Esophagus mucosa (tissue), 1 donor: ENCODE measurements at regions not wholly inside any gene's neighbourhood (a gene's known extent, or its start where the extent isn't known, plus 50 kb on each side); places are given as distances from the start of the nearest gene placed in this dataset.
"Not testable (repeated sequence)": the region's sequence is repeated elsewhere in the genome, so short reads cannot be mapped to it uniquely, and the experiment has no call there.

Experiments used
- ATAC-seq: fragments of 200-7000 bp; cut with Tn5 transposase; one replicate; pipeline ENCODE4 v1.9.1; 2020
- donor health status: DM: yes; HTN: yes; CAD: no.

GRCh38 chr20:30811885-30812671 lies 445.4 kb upstream of the DEFB115 start:
- ATAC-seq: peak; percentile 62

GRCh38 chr20:30812739-30813411 lies 444.6 kb upstream of the DEFB115 start:
- ATAC-seq: no peak

DNA sequence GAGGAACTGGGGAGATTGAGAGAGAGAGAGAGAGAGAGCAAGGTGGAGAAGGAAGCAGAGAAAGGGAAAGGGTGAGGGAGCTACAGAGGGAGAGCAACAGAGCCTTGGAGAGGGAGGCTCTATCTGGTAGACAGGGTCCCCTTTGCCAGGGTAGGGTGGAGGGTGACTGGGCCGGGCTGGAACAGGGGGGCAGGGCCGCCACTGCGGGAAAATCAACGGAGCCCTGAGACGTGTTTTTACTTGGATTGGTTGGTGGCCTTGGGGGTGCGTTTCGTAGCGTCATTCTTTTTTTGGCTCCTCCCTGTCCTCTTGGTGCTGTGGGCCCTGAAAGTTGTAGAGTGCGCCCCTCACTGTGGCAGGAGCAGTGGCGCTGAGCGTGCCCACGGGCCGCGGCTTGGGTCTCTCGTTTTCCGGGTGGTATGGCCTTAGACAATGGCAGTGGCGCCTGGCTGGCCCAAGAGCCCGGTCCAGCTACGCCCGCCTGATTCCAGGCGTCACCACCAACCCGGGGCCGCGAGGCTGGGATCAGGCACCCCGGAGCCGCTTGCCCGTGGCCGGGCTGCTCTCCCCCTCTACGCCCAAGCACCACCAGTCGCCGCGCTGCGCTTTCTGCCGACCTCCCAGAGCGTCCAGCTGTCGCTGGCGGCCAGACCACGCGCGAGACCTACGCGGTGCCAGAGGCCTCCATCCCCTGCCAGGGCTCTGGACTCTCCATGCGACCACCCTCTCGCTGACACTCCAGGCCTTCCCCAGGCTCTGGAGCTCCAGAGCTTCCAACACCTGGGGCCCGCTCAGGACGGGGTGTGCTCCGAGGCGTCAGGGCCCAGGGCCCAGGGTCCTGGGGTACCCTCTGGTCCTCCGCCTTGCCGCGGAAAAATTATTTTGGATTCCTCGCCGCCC lies 443.8 kb upstream of the DEFB115 start:
- peak; percentile 63 for ATAC-seq

DNA sequence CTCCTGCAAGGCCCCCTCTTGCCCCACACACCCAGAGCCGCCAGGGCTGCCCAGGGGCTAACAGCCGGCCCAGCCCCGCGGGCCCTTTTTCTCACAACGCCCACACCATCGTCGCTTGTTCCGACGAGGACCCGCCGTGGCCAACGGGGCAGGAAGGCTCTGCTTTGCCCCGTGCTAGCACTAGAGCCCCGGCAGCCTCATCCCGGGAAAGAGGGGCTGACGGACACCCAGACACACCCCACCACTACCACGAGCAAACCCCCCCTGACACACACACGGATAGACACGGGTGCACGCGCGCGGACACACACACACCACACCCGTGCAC lies 443.2 kb upstream of the DEFB115 start:
- ATAC-seq: peak; percentile 22

DNA sequence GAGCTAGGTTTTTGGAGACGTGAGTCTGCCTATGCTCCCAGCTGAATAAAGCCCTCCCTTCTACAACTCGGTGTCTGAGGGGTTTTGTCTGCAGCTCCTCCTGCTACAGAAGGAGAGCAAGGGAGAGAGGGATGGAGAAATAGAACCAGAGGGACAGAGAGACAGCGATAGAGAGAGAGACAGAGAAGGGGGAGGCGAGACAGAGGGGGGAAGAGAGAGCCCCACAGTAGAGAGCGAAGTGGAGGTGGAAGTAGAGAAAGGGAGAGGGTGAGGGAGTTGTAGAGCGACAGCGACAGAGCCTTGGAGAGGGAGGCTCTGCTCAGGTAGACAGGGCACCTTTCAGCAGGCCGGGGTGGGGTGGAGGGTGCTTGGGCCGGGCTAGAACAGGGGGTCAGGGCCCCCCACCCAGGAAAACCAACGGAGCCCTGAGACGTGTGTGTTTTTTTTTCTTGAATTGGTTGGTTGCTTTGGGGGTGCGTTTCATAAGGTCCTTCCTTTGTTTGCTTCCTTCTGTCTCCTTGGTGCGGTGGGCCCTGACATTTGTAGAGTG lies 442.4 kb upstream of the DEFB115 start:
- not testable (repeated sequence) for ATAC-seq

DNA sequence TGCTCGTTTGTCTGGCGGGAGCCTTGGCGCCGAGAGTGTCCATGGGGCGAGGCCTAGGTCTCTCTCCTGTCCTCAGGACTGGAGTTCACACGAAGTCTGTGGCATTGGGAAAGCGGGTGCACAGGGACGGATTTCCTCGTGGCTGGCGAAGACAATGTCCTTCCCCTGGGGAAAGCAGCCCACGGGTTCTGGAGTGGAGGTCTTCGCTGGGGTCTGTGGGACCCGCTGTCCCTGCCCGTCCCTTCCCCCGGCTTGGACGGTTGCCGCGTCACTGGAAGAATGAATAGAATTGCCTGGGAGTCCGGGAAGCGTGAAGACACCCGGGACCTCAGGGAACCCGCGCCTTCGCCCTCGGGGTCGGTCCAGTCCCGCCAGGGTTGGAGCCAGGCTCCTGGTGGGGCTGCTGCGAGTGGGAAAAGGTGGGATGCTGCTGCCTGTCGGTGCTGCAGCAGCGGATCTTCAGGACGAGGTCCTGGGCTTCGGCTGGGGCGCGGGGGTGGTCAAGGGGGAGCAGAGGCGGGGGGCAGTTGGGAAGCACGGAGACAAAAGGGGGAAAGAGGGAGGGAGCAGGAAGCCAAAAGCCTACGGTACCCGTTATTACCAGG lies 441.8 kb upstream of the DEFB115 start:
- ATAC-seq: peak; percentile 25

DNA sequence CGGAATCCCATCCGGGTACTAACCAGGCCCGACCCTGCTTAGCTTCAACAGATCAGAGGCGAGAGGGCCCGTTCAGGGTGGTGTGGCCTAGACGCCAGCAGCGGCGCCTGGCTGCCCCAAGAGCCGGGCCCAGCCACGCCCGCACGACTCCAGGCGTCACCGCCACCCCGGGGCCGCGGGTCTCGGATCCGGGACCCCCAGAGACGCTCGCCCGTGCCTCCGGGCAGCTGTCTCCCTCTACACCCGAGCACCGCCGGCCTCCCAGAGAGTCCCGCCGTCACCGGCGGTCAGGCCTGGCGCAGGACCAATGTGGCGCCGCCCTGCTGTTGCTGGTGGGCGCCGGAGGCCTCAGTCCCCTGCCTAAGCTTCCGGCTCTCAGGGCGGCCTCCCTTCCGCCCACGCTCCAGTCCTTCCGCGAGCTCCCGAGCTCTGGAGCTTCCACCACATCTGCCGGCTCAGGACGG lies 441.2 kb upstream of the DEFB115 start:
- ATAC-seq: peak; percentile 39

- not testable (repeated sequence) for ATAC-seq
These were observed 435.8 kb upstream of the DEFB115 start for GRCh38 chr20:30821615-30822014.

GRCh38 chr20:30824666-30825065 lies 432.8 kb upstream of the DEFB115 start:
- not testable (repeated sequence) for ATAC-seq

DNA sequence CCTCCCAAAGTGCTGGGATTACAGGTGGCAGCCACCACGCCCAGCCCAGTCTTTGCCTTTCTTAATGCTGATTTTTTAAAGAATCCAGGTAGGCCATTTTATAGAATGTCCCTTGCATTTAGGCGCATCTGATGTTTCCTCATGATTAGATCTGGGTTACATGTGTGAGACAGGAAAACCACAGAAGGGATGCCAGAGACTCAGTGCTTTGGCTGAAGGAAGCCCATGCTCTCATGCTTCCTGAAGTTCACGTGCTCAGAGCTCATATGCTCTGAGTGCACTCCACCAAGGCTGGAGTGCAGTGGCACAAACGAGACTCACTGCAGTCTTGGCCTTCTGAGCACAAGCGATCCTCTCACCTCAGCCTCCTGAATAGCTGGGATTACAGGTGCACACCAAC lies 411.5 kb upstream of the DEFB115 start:
- ATAC-seq: not testable (repeated sequence)

DNA sequence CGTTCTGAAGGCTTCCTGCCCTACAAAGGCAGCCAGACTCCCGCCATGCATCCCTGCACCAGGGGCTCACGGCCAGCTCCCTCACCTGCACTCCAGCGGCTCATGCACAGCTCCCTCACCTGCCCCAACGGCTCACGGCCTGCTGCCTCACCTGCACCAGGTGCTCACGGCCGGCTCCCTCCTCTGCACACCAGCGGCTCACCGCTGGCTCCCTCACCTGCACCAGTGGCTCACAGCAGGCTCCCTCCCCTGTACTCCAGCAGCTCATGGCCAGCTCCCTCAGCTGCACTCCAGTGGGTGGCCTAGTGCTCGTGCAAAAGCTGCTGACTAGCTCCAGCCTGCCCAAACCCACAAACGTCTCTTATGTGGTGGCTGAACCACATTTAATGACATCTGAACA lies 389.2 kb upstream of the DEFB115 start:
- ATAC-seq: not testable (repeated sequence)

- ATAC-seq: not testable (repeated sequence)
These were observed 386.3 kb upstream of the DEFB115 start for GRCh38 chr20:30871127-30871526.

DNA sequence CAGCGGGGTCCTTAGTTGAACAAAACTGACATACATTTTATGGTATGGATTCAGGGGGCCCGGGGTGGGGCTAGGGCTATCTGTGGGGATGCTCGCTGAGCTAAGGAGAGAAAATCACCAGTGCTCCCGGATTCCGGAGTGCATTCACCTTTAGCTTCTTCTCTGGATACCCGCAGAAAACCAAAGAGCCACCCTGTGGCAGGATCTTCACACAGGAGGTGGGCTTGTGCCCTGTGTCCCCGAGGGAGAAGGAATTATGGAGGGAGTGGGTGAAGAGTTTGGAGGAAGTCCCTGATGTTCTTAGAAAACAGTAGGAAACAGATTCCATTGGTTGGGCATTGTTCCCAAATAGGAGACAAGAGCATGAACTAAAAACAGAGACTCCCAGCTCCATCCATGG lies 385.2 kb upstream of the DEFB115 start:
- ATAC-seq: not testable (repeated sequence)

DNA sequence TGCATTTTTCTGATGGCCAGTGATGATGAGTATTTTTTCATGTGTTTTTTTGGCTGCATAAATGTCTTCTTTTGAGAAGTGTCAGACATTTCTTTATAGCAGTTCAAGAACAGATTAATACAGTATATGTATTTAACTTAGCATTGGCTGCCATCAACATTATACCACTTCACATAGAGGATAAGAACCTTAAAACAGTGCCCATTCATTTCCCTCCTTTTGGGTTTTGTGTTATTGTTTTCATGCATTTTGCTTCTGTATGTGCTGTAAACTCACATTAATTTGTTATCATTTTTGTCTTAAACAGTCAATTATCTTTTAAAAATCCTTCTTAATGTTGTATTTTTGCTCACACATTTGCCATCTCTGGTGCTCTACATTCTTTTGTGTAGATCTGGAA lies 381.6 kb upstream of the DEFB115 start:
- ATAC-seq: not testable (repeated sequence)

DNA sequence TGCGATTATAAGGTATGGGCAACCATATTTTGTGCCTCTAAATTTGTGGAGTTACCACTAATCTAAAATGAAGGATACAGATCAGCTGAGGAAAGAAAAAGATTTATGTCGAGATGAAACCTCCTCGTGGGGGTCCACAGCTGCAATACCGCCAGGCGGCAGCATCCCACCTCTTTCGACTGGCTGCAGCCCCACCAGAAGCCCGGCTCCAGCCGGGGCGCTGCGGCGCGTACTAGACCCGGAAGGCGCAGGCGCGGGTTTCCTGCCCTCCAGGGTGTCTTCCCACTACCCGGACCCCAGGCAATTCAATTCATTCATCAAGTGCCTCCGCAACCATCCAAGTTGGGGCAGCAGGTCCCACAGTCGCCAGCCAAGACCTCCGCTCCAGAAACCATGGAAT lies 366.1 kb upstream of the DEFB115 start:
- ATAC-seq: not testable (repeated sequence)

DNA sequence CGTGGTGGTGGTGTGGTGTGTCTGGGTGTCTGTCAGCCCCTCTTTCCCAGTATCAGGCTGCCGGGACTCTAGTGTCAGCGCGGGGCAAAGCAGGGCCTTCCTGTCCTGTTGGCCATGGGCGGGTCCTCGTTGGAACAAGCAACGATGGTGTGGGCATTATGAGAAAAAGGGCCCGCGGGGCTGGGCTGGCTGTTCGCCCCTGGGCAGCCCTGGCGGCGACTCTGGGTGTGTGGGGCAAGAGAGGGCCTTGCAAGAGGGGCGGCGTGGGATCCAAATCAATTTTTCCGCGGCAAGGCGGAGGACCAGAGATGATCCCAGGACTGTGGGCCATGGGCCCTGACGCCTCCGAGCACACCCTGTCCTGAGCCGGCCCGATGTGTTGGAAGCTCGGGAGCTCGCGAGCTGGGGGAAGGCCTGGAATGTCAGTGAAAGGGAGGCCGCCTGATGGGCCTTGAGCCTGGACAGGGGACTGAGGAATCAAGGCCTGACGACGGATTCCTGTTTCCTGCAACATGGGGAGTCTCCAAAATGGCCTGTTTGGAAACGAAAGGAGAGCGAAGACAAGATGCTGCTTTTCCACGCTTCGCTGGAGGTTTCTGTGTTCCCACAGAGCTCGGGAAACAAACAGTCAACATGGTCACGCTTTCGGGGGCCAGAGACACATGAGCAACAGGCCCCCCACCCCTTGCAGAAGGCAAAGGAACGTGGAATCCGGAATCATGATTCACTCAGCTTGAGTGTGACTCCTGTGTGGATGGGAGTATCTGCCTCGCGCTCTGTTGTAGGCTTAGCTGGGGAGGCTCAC lies 364.7 kb upstream of the DEFB115 start:
- no peak for ATAC-seq

GRCh38 chr20:30893346-30894314 lies 363.8 kb upstream of the DEFB115 start:
- ATAC-seq: not testable (repeated sequence)

- not testable (repeated sequence) for ATAC-seq
These were observed 362.6 kb upstream of the DEFB115 start for GRCh38 chr20:30894707-30895353.

GRCh38 chr20:30895354-30895711 lies 362.1 kb upstream of the DEFB115 start:
- not testable (repeated sequence) for ATAC-seq
